H1 (cell line): ENCODE measurements at regions not wholly inside any gene's neighbourhood (a gene's known extent, or its start where the extent isn't known, plus 50 kb on each side); places are given as distances from the start of the nearest gene placed in this dataset.

Source experiments
- CTCF ChIA-PET: fragments of 300-600 bp; sonication (Branson Sonifier 250); formaldehyde crosslinking; loops from one replicate; lab custom pipeline; 2021; ENCODE audit not compliant: partially characterized antibody; lab: Charles Lee
- POLR2A ChIA-PET: fragments of 300-600 bp; sonication (Branson Sonifier 250); formaldehyde crosslinking; loops from one replicate; lab custom pipeline; 2021; ENCODE audit warnings: inconsistent platforms; ENCODE audit not compliant: partially characterized antibody; lab: Charles Lee
- DNase-seq, 2 experiments: peaks; one replicate each; pipeline versions ENCODE4 v3.0.0 to v3.0.0-alpha.2; 2010 to 2022; ENCODE audit warnings: low spot score in 2 of 2, low read depth in 1 of 2, mixed read lengths in 1 of 2
- FAIRE-seq: peaks from 2 replicates; lab custom pipeline; 2011; peaks lifted over from hg19 to GRCh38; lab: Jason Lieb, UNC
- H2AFZ ChIP-seq: 2 replicates; pipeline ENCODE4 v1.8.1; 2012; ENCODE audit warnings: low read length, inconsistent platforms
- H2AK5ac ChIP-seq: 2 replicates; pipeline ENCODE4 v1.6.1; 2013; ENCODE audit warnings: low read depth, low read length
- H2BK120ac ChIP-seq: replicated peaks from 2 replicates; pipeline ENCODE3; 2013; ENCODE audit warnings: low read depth, low read length, inconsistent platforms
- H2BK12ac ChIP-seq: 2 replicates; pipeline ENCODE4 v1.6.1; 2013; ENCODE audit warnings: low read depth, low read length
- H2BK15ac ChIP-seq: 2 replicates; pipeline ENCODE4 v1.6.1; 2013; ENCODE audit warnings: low read length
- H2BK20ac ChIP-seq: 2 replicates; pipeline ENCODE4 v1.6.1; 2013; ENCODE audit warnings: low read length
- H2BK5ac ChIP-seq: 2 replicates; pipeline ENCODE4 v1.6.1; 2013; ENCODE audit warnings: low read depth, low read length
- H3K14ac ChIP-seq: 2 replicates; pipeline ENCODE4 v1.6.1; 2013; ENCODE audit warnings: inconsistent platforms; ENCODE audit not compliant: insufficient read length
- H3K18ac ChIP-seq: 2 replicates; pipeline ENCODE4 v1.6.1; 2013; ENCODE audit warnings: low read length; ENCODE audit errors: extremely low read depth
- H3K23ac ChIP-seq: 2 replicates; pipeline ENCODE4 v1.6.1; 2013; ENCODE audit warnings: inconsistent platforms; ENCODE audit not compliant: insufficient read length
- H3K23me2 ChIP-seq: 2 replicates; pipeline ENCODE4 v1.6.1; 2013; ENCODE audit warnings: low read depth, low read length
- H3K27ac ChIP-seq: 2 replicates; pipeline ENCODE4 v1.6.1; 2011; ENCODE audit warnings: low read depth, low read length, inconsistent platforms
- H3K27me3 ChIP-seq, 4 experiments: replicated peaks in 1 of 4; 1 replicate in 1 of 4; 2 replicates in 3 of 4; pipeline versions ENCODE4 v1.6.1 to v1.8.1; 2011 to 2013; ENCODE audit warnings: low read length in 3 of 4, mild to moderate bottlenecking in 3 of 4, inconsistent platforms in 2 of 4, mixed read lengths in 2 of 4, moderate library complexity in 1 of 4; ENCODE audit not compliant: control insufficient read depth in 3 of 4, insufficient read depth in 3 of 4; ENCODE audit errors: extremely low read depth in 1 of 4
- H3K36me3 ChIP-seq, 4 experiments: 2 replicates each; pipeline versions ENCODE4 v1.6.1 to v1.8.1; 2011 to 2013; ENCODE audit warnings: mild to moderate bottlenecking in 4 of 4, low read length in 3 of 4, moderate library complexity in 2 of 4, control low read depth in 1 of 4, inconsistent platforms in 1 of 4; ENCODE audit not compliant: insufficient read depth in 4 of 4, control insufficient read depth in 2 of 4
- H3K4ac ChIP-seq: replicated peaks from 2 replicates; pipeline ENCODE3; 2013; ENCODE audit warnings: low read length, low read depth, mixed read lengths, inconsistent platforms; ENCODE audit not compliant: insufficient read length
- H3K4me1 ChIP-seq, 4 experiments: replicated peaks in 1 of 4; 1 replicate in 1 of 4; 2 replicates in 3 of 4; pipeline versions ENCODE4 v1.6.1 to v1.8.1; 2011 to 2013; ENCODE audit warnings: low read length in 3 of 4, inconsistent platforms in 2 of 4, mixed read lengths in 1 of 4; ENCODE audit not compliant: insufficient read depth in 4 of 4, control insufficient read depth in 3 of 4
- H3K4me2 ChIP-seq, 2 experiments: 2 replicates each; pipeline versions ENCODE4 v1.6.1 to v1.8.1; 2011 to 2013; ENCODE audit warnings: low read depth in 2 of 2, low read length in 2 of 2, control low read depth in 1 of 2, inconsistent platforms in 1 of 2, mild to moderate bottlenecking in 1 of 2; ENCODE audit not compliant: insufficient read depth in 1 of 2
- H3K4me3 ChIP-seq, 4 experiments: fragments of 200-600, 300-600 bp in 1 of 4; sonication (generic), shearing (Covaris generic), sonication (Bioruptor Twin) in 1 of 4; 2 replicates each; pipeline versions ENCODE4 v1.5.1 to v1.8.1; 2011 to 2016; ENCODE audit warnings: low read length in 4 of 4, low read depth in 3 of 4, control low read depth in 2 of 4, inconsistent platforms in 2 of 4, mild to moderate bottlenecking in 2 of 4, mixed read lengths in 1 of 4, moderate library complexity in 1 of 4; ENCODE audit not compliant: insufficient read depth in 2 of 4; ENCODE audit errors: extremely low read depth in 1 of 4
- H3K56ac ChIP-seq: replicated peaks from 2 replicates; pipeline ENCODE3; 2013; ENCODE audit warnings: low read depth, mild to moderate bottlenecking, mixed read lengths, low read length, inconsistent platforms; ENCODE audit not compliant: insufficient read length
- H3K79me1 ChIP-seq: 2 replicates; pipeline ENCODE4 v1.6.1; 2013; ENCODE audit warnings: low read depth, low read length, control low read depth
- H3K79me2 ChIP-seq, 2 experiments: 2 replicates each; pipeline versions ENCODE4 v1.6.1 to v1.8.1; 2012 to 2013; ENCODE audit warnings: low read length in 2 of 2, mild to moderate bottlenecking in 2 of 2, inconsistent platforms in 1 of 2; ENCODE audit not compliant: insufficient read depth in 2 of 2, control insufficient read depth in 1 of 2
- H3K9ac ChIP-seq, 4 experiments: replicated peaks in 1 of 4; 1 replicate in 1 of 4; 2 replicates in 3 of 4; pipeline versions ENCODE4 v1.6.1 to v1.8.1; 2011 to 2013; ENCODE audit warnings: low read depth in 3 of 4, low read length in 3 of 4, control low read depth in 2 of 4, mild to moderate bottlenecking in 2 of 4, moderate library complexity in 2 of 4, inconsistent platforms in 1 of 4; ENCODE audit errors: extremely low read depth in 1 of 4
- H3K9me3 ChIP-seq, 2 experiments: 2 replicates each; pipeline versions ENCODE4 v1.6.1 to v1.8.1; 2012 to 2013; ENCODE audit warnings: mild to moderate bottlenecking in 2 of 2, moderate library complexity in 2 of 2, control low read depth in 1 of 2, inconsistent platforms in 1 of 2, low read depth in 1 of 2, low read length in 1 of 2, mixed read lengths in 1 of 2; ENCODE audit not compliant: insufficient read depth in 2 of 2
- H4K20me1 ChIP-seq, 2 experiments: replicated peaks in 1 of 2; 2 replicates each; pipeline versions ENCODE3 to v1.8.1; 2011 to 2013; ENCODE audit warnings: inconsistent platforms in 2 of 2, low read length in 2 of 2, mild to moderate bottlenecking in 1 of 2; ENCODE audit not compliant: insufficient read depth in 2 of 2, control insufficient read depth in 1 of 2
- H4K5ac ChIP-seq: 2 replicates; pipeline ENCODE4 v1.6.1; 2013; ENCODE audit warnings: low read length, low read depth, mixed read lengths, inconsistent platforms; ENCODE audit not compliant: insufficient read length
- H4K8ac ChIP-seq: 2 replicates; pipeline ENCODE4 v1.8.0; 2013; ENCODE audit warnings: mild to moderate bottlenecking, moderate library complexity, low read length, inconsistent platforms; ENCODE audit not compliant: insufficient read depth; ENCODE audit errors: extremely low read depth
- H4K91ac ChIP-seq: replicated peaks from 2 replicates; pipeline ENCODE3; 2013; ENCODE audit warnings: low read length, mixed read lengths, inconsistent platforms; ENCODE audit not compliant: insufficient read length
- CREB1 ChIP-seq: IDR thresholded peaks from 2 replicates; pipeline ENCODE4 v1.6.1; 2012; ENCODE audit warnings: inconsistent platforms
- CTBP2 ChIP-seq: IDR thresholded peaks from 2 replicates; pipeline ENCODE4 v1.7.0; 2011; ENCODE audit warnings: borderline replicate concordance, mild to moderate bottlenecking, moderate library complexity, mixed read lengths, low read length; ENCODE audit not compliant: insufficient read depth, insufficient read length
- FOSL1 ChIP-seq: IDR thresholded peaks from 2 replicates; pipeline ENCODE4 v1.6.1; 2011; ENCODE audit warnings: mild to moderate bottlenecking, low read depth, low read length, moderate library complexity; ENCODE audit not compliant: insufficient read depth
- SP1 ChIP-seq: IDR thresholded peaks from 2 replicates; pipeline ENCODE4 v1.6.1; 2011; ENCODE audit warnings: low read depth, low read length
- WGBS, 2 experiments: shearing (Covaris generic) in 1 of 2; methylation state at CpG; one replicate each; pipeline versions ENCODE4 v1.1.6 to v1.1.7; 2013 to 2015; ENCODE audit warnings: low lambda C conversion rate in 2 of 2, mixed read lengths in 2 of 2, inconsistent platforms in 1 of 2, low coverage in 1 of 2, missing lambda C conversion rate in 1 of 2; ENCODE audit not compliant: insufficient replicate concordance in 2 of 2, insufficient coverage in 1 of 2, insufficient read length in 1 of 2; ENCODE audit errors: extremely low coverage in 1 of 2, missing lambda C conversion rate in 1 of 2; 5-methylcytosine and 5-hydroxymethylcytosine counted together

DNA sequence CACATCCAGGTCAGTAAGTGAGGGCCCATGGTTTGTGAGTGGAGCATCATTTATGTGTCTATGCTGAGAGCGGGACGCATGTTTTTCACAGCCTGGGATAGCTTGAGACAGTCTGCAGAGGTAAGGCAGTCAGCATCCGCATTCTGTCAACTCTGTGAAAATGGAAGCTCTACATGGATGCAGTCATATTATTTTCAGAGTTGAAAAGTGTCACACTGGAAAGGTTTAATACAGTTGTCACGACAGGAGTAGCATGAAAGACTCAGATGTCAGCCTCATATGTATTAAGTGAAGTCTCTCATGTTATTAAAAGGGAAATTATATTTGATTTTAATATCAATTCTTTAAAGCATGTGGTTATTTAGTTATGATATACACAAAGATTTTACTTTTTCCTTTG is 436.9 kb upstream of the GYPC start (continued):
- TF ChIP-seq CTBP2 = no peak

DNA sequence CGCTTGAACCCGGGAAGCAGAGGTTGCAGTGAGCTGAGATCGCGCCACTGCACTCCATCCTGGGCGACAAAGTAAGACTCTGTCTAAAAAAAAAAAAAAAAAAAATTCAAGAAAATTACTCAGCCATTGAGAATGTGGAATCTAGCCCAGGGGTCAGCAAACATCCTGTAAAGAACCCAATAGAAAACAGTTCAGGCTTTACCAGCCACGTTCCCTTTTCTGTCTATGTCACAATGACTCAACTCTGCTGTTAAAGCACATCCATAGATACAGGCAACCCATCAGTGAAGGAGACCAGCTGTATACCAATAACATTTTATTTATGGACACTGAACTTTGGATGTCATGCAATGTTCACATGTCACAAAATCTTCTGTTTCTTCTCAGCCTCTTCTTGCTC is 435.6 kb upstream of the GYPC start:
- Histone ChIP-seq H3K9ac (no peak overlapping the region), H2AK5ac (no peak overlapping the region), H2AFZ (no peak overlapping the region), H4K20me1 (no peaks in the 10 kb centered on the region), H3K23ac (no peak overlapping the region), H3K27ac (no peak overlapping the region), H3K79me2 (no peaks in the 10 kb centered on the region), H3K79me1 (no peaks in the 10 kb centered on the region), H3K4me1 (no peaks in the 10 kb centered on the region), H3K14ac (no peak overlapping the region), H4K91ac (no peak overlapping the region), H3K4me2 (no peak overlapping the region), H3K23me2 (no peaks in the 10 kb centered on the region), H2BK20ac (no peak overlapping the region), H3K4ac (no peak overlapping the region), H3K27me3 (no peaks in the 10 kb centered on the region), H3K36me3 (no peaks in the 10 kb centered on the region), H2BK12ac (no peak overlapping the region), H3K56ac (no peak overlapping the region), H2BK120ac (no peak overlapping the region), H2BK15ac (no peak overlapping the region), H3K4me3 (no peak overlapping the region), H4K8ac (no peak overlapping the region), H3K18ac (no peak overlapping the region), H2BK5ac (no peak overlapping the region), H4K5ac (no peak overlapping the region), H3K9me3 (no peaks in the 10 kb centered on the region)
- POLR2A ChIA-PET = no interaction called here
- CTCF ChIA-PET = interaction anchor here (1.6 kb wide), 1 partner anchor 11 kb away, joined by 3 read pairs; no protein-coding TSS in a partner anchor
- FAIRE-seq (no peak), DNase-seq (no peak)
- 79% methylated on average over 6 of the region's 6 CpGs; no CpG with 5 or more reads in 1 of the 2 experiments for WGBS, 2 experiments
- TF ChIP-seq CREB1 (no peak), FOSL1 (no peak), SP1 (no peak)
